H9 (cell line): ENCODE measurements at regions not wholly inside any gene's neighbourhood (a gene's known extent, or its start where the extent isn't known, plus 50 kb on each side); places are given as distances from the start of the nearest gene placed in this dataset.
A peak's percentile ranks its signal among the peaks of the same experiment; 100 is the strongest.

ENCODE experiments used
- DNase-seq: peaks from one replicate; pipeline ENCODE4 v3.0.0-alpha.2; 2017
- H2AFZ ChIP-seq: one replicate; pipeline ENCODE4 v1.6.1; 2013; ENCODE audit warnings: mild to moderate bottlenecking, low read length, control low read depth, moderate library complexity
- H2AK5ac ChIP-seq: 2 replicates; pipeline ENCODE4 v1.6.1; 2013; ENCODE audit warnings: low read length, control low read depth, mixed read lengths; ENCODE audit not compliant: insufficient read length
- H2BK120ac ChIP-seq: one replicate; pipeline ENCODE4 v1.6.1; 2013; ENCODE audit warnings: low read depth, mild to moderate bottlenecking, low read length, control low read depth, inconsistent platforms; ENCODE audit not compliant: poor library complexity, severe bottlenecking
- H2BK12ac ChIP-seq: 2 replicates; pipeline ENCODE4 v1.6.1; 2013; ENCODE audit warnings: low read length, control low read depth, mixed read lengths, low read depth; ENCODE audit not compliant: insufficient read length
- H2BK15ac ChIP-seq: 2 replicates; pipeline ENCODE4 v1.6.1; 2013; ENCODE audit warnings: low read depth, low read length, control low read depth
- H2BK20ac ChIP-seq: one replicate; pipeline ENCODE4 v1.6.1; 2013; ENCODE audit warnings: low read depth, mild to moderate bottlenecking, low read length, control low read depth, inconsistent platforms; ENCODE audit not compliant: poor library complexity, severe bottlenecking
- H2BK5ac ChIP-seq: 2 replicates; pipeline ENCODE4 v1.6.1; 2013; ENCODE audit warnings: low read length, control low read depth, mixed read lengths; ENCODE audit not compliant: insufficient read length
- H3K14ac ChIP-seq: 2 replicates; pipeline ENCODE4 v1.6.1; 2013; ENCODE audit warnings: low read length, control low read depth; ENCODE audit not compliant: insufficient read depth
- H3K18ac ChIP-seq: 2 replicates; pipeline ENCODE4 v1.6.1; 2013; ENCODE audit warnings: low read depth, mild to moderate bottlenecking, mixed read lengths, low read length, control low read depth; ENCODE audit not compliant: insufficient read length
- H3K23ac ChIP-seq: 2 replicates; pipeline ENCODE4 v1.6.1; 2013; ENCODE audit warnings: low read length, control low read depth, mixed read lengths, low read depth; ENCODE audit not compliant: insufficient read length
- H3K23me2 ChIP-seq: 2 replicates; pipeline ENCODE4 v1.6.1; 2013; ENCODE audit warnings: low read depth, mild to moderate bottlenecking, mixed read lengths, low read length, control low read depth; ENCODE audit not compliant: insufficient read length, poor library complexity, severe bottlenecking
- H3K27ac ChIP-seq: 2 replicates; pipeline ENCODE4 v1.5.1; 2013; ENCODE audit warnings: low read length, control low read depth, mixed read lengths, low read depth; ENCODE audit not compliant: insufficient read length
- H3K27me3 ChIP-seq: 2 replicates; pipeline ENCODE4 v1.6.1; 2013; ENCODE audit warnings: low read length, control low read depth, inconsistent platforms; ENCODE audit not compliant: insufficient read depth
- H3K4ac ChIP-seq: 2 replicates; pipeline ENCODE4 v1.6.1; 2013; ENCODE audit warnings: low read depth, mild to moderate bottlenecking, control low read depth, inconsistent platforms, low read length, moderate library complexity
- H3K4me1 ChIP-seq: 2 replicates; pipeline ENCODE4 v1.6.1; 2013; ENCODE audit warnings: low read length, control low read depth, inconsistent platforms; ENCODE audit not compliant: insufficient read depth
- H3K4me2 ChIP-seq: 2 replicates; pipeline ENCODE4 v1.6.1; 2013; ENCODE audit warnings: low read length, control low read depth, mixed read lengths; ENCODE audit not compliant: insufficient read length, insufficient read depth
- H3K56ac ChIP-seq: 2 replicates; pipeline ENCODE4 v1.6.1; 2013; ENCODE audit warnings: low read depth, mild to moderate bottlenecking, mixed read lengths, low read length, control low read depth; ENCODE audit not compliant: insufficient read length
- H3K79me1 ChIP-seq: 2 replicates; pipeline ENCODE4 v1.6.1; 2013; ENCODE audit warnings: low read depth, mild to moderate bottlenecking, moderate library complexity, low read length, control low read depth, inconsistent platforms; ENCODE audit not compliant: insufficient read depth, poor library complexity, severe bottlenecking
- H3K79me2 ChIP-seq: 2 replicates; pipeline ENCODE4 v1.6.1; 2013; ENCODE audit warnings: low read length, control low read depth, inconsistent platforms; ENCODE audit not compliant: insufficient read depth
- H3K9ac ChIP-seq: 2 replicates; pipeline ENCODE4 v1.6.1; 2013; ENCODE audit warnings: low read length, control low read depth, mixed read lengths; ENCODE audit not compliant: insufficient read length; ENCODE audit errors: extremely low read depth
- H3K9me3 ChIP-seq: one replicate; pipeline ENCODE4 v1.6.1; 2013; ENCODE audit warnings: low read depth, low read length, inconsistent platforms; ENCODE audit not compliant: control insufficient read depth
- H3T11ph ChIP-seq: one replicate; pipeline ENCODE4 v1.6.1; 2013; ENCODE audit warnings: mild to moderate bottlenecking, low read length, control low read depth, inconsistent platforms
- H4K20me1 ChIP-seq: one replicate; pipeline ENCODE4 v1.6.1; 2013; ENCODE audit not compliant: control insufficient read depth, insufficient read length, insufficient read depth
- H4K5ac ChIP-seq: 2 replicates; pipeline ENCODE4 v1.6.1; 2013; ENCODE audit warnings: low read depth, mild to moderate bottlenecking, mixed read lengths, low read length, control low read depth; ENCODE audit not compliant: insufficient read length
- H4K8ac ChIP-seq: replicated peaks from 2 replicates; pipeline ENCODE4 v1.6.1; 2013; ENCODE audit warnings: low read length, control low read depth, mixed read lengths, low read depth; ENCODE audit not compliant: insufficient read length
- H4K91ac ChIP-seq: 2 replicates; pipeline ENCODE4 v1.6.1; 2013; ENCODE audit warnings: low read depth, mild to moderate bottlenecking, moderate library complexity, mixed read lengths, low read length, control low read depth; ENCODE audit not compliant: insufficient read length
- H3K27ac Mint-ChIP-seq, 3 experiments: 2 replicates in 2 of 3; 3 replicates in 1 of 3; pipeline ENCODE4 v1.8.0; 2020 to 2021; ENCODE audit warnings: mixed read lengths in 3 of 3, mild to moderate bottlenecking in 1 of 3, moderate library complexity in 1 of 3
- H3K27me3 Mint-ChIP-seq: 2 replicates; pipeline ENCODE4 v1.8.0; 2021; ENCODE audit warnings: low read depth, mild to moderate bottlenecking, moderate library complexity, mixed read lengths
- H3K36me3 Mint-ChIP-seq, 3 experiments: 2 replicates in 2 of 3; 3 replicates in 1 of 3; pipeline ENCODE4 v1.8.0; 2020 to 2021; ENCODE audit warnings: low read depth in 3 of 3, mixed read lengths in 3 of 3; ENCODE audit not compliant: insufficient read depth in 1 of 3
- H3K4me1 Mint-ChIP-seq, 2 experiments: 2 replicates each; pipeline ENCODE4 v1.8.0; 2020; ENCODE audit warnings: mixed read lengths in 2 of 2
- H3K4me3 Mint-ChIP-seq, 2 experiments: 2 replicates in 1 of 2; 3 replicates in 1 of 2; pipeline ENCODE4 v1.8.0; 2020 to 2021; ENCODE audit warnings: mild to moderate bottlenecking in 2 of 2, mixed read lengths in 2 of 2, moderate library complexity in 1 of 2
- H3K9me3 Mint-ChIP-seq, 2 experiments: 2 replicates in 1 of 2; 3 replicates in 1 of 2; pipeline ENCODE4 v1.8.0; 2020; ENCODE audit warnings: mild to moderate bottlenecking in 2 of 2, mixed read lengths in 2 of 2, moderate library complexity in 1 of 2
- TF ChIP-seq, protein P1 (sequence below): fragments of 200-600 bp; sonication (generic); conservative IDR thresholded peaks from 3 replicates; pipeline ENCODE4 v1.8.0; 2021; ENCODE audit warnings: antibody characterized with exemption, mild to moderate bottlenecking

DNA sequence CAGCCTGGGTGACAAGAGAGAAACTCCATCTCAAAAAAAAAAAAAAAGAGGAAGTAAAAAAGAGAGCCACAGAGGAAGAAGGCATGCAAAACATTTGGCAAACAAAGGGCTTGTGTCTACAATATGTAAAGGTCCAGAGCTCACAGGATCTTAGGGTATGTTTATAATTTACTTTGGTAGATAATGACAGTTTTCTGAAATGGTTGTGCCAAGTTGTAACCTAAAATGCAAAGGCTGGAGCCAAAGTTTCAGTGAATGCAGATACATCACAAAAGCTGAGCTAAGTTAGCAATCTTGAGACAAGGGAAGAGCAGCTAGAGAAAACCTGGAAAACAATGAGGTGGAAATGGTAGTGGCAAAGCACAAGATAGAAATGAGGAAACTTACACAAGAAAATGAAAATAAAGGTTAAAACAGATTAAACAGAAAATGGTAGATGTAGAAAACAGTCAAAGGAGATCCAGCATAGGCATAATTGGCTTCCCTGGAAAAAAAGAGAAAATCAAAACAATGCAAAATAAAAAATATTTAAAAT lies 77.5 kb upstream of the HK2 start:
- Histone ChIP-seq H3K14ac (no peak overlapping the region), H3K27me3 (no peaks in the 10 kb centered on the region), H3K4me1 (no peaks in the 10 kb centered on the region), H3K18ac (no peak overlapping the region), H2BK12ac (no peak overlapping the region), H3K4me2 (no peak overlapping the region), H3K27ac (no peak overlapping the region), H3K23me2 (no peaks in the 10 kb centered on the region), H2BK20ac (no peak overlapping the region), H4K5ac (no peak overlapping the region), H4K20me1 (no peaks in the 10 kb centered on the region), H3K9me3 (no peaks in the 10 kb centered on the region), H3K56ac (no peak overlapping the region), H2AK5ac (no peak overlapping the region), H2BK120ac (no peak overlapping the region), H2AFZ (no peak overlapping the region), H3K79me2 (no peaks in the 10 kb centered on the region), H3K4ac (no peak overlapping the region), H3T11ph (no peak overlapping the region), H4K8ac (no peak overlapping the region), H3K23ac (no peak overlapping the region), H2BK15ac (no peak overlapping the region), H3K9ac (no peak overlapping the region), H4K91ac (no peak overlapping the region), H2BK5ac (no peak overlapping the region), H3K79me1 (no peaks in the 10 kb centered on the region)
- H3K27me3 Mint-ChIP-seq = no peaks in the 10 kb centered on the region
- peaks cover 8 to 22% (median 8%) of the 10 kb centered on the region in 3 experiments for H3K36me3 Mint-ChIP-seq
- H3K4me3 Mint-ChIP-seq = no peak overlapping the region
- TF ChIP-seq, protein P1, sequence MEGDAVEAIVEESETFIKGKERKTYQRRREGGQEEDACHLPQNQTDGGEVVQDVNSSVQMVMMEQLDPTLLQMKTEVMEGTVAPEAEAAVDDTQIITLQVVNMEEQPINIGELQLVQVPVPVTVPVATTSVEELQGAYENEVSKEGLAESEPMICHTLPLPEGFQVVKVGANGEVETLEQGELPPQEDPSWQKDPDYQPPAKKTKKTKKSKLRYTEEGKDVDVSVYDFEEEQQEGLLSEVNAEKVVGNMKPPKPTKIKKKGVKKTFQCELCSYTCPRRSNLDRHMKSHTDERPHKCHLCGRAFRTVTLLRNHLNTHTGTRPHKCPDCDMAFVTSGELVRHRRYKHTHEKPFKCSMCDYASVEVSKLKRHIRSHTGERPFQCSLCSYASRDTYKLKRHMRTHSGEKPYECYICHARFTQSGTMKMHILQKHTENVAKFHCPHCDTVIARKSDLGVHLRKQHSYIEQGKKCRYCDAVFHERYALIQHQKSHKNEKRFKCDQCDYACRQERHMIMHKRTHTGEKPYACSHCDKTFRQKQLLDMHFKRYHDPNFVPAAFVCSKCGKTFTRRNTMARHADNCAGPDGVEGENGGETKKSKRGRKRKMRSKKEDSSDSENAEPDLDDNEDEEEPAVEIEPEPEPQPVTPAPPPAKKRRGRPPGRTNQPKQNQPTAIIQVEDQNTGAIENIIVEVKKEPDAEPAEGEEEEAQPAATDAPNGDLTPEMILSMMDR = no peak
- H3K9me3 Mint-ChIP-seq = peaks cover 19 to 24% of the 10 kb centered on the region in 2 experiments
- H3K27ac Mint-ChIP-seq = peak overlapping the region in 1 of 3 experiments; percentile 66; a peak in 1 of 7 replicates
- H3K4me1 Mint-ChIP-seq = peaks cover 0 to 4% of the 10 kb centered on the region in 2 experiments; a peak in 1 of 4 replicates
- no peak for DNase-seq
